GM20000 (cell line): ENCODE measurements at regions not wholly inside any gene's neighbourhood (a gene's known extent, or its start where the extent isn't known, plus 50 kb on each side); places are given as distances from the start of the nearest gene placed in this dataset.

ENCODE experiments used
- DNase-seq: peaks from one replicate; pipeline ENCODE4 v3.0.0; 2012; ENCODE audit warnings: low spot score
- CTCF ChIP-seq: IDR thresholded peaks from 2 replicates; pipeline ENCODE4 v1.5.1; 2012; ENCODE audit warnings: mild to moderate bottlenecking, control low read depth; ENCODE audit errors: extremely low read depth, missing control alignments

- TF ChIP-seq CTCF, result no peak
Measured at GRCh38 chr12:58233886-58234285, 292.5 kb downstream of the ATP23 start.

GRCh38 chr12:58238411-58238810, 297.0 kb downstream of the ATP23 start:
- no peak for TF ChIP-seq CTCF
- DNase-seq, result no peak

More at GRCh38 chr12:58233886-58234285, 292.5 kb downstream of the ATP23 start:
- DNase-seq, result no peak

DNA sequence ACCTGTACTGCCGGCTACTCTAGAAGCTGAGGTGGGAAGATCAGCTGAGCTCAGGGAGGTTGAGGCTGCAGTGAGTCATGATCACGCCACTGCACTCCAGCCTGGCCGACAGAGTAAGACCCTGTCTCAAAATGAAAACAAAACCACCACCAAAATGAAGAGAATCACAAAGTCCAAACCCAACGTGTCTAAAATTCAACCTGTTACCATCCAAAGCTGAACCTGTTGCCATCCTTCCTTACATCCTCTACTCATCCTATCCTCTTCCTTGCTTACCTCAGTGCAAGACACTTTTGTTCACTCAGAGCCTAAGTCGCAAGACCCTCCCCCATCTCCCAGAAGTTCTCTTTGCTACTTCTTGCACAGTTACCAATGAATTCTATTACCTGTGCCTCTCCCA, 299.7 kb downstream of the ATP23 start:
- no peak for DNase-seq
- TF ChIP-seq CTCF, result no peak

DNA sequence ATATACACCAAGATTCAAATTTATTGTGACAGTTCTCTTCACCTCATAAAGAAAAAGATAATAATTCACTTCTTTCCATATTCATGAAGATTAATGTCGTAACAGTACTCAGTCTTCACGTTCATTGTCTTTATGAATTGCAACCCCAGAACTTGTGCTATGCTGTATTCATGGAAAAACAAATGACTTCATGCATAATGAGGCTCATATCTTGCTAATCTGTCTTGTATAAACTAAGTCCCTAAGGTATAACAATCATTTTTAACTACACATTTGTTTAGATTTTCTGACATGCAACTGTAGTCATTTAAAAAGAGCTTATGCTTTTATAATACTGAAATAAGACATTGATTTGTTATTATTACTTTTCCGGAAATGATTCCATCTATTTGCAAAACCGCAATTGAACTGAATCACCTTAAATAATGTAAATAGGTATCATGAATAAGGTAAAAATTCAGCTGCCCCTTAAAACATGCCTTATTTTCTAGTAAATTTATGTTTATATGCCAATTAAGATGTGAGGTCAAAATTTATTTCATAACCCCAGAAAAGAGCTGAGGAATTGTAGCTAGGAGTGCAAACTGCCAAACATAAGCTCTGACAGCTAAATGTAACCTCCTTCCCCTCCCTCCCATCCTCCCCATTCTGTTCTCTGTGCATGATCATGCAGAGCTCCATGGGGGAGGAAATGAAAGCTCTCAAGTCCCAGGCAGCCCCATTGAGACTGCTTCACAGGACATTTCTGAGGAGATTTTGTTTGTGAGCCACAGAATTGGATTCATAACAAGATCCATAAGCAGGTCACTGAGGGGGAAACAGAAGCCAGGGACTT, 301.6 kb downstream of the ATP23 start:
- TF ChIP-seq CTCF, result no peak
- no peak for DNase-seq

DNA sequence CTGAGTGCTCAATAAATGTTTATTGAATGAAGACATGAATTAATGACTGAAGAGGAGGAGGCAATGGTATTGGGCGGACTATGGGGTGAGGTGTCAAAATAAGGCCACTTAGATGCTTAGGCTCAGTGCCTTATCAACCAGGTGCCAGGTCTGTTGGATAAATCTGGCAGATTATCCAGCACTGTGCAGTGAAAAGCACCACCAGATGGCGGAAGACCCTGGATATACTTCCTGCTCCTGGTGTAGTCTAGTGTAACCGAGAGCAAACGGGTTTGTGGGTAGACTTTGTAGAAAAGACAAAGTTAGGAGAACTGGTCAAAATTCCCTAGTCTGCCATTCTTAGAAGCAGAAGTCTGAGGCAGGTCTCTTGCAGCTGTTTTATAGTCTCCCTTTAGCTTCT, 306.3 kb downstream of the ATP23 start:
- no peak for TF ChIP-seq CTCF
- DNase-seq, result no peak

GRCh38 chr12:58248599-58248998, 307.2 kb downstream of the ATP23 start:
- no peak for TF ChIP-seq CTCF
- DNase-seq, result no peak

DNA sequence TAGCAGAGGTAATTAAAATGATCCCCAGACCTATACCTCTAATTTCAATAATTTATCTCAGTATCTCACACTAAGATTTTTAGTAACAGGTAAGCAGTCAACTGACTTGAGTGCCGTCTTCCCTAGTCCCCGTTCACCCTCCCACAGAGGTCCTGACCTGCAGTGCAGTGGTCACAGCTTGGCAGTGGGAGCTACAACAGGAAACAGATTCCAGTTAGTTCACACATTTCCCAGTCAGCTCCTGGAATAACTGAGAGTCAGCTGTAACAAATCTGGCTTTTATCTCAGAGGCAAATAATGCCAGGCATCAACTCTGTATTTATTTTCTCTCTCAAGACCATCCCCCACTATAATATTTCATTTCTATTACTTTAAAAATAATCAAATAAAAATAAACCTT, 308.2 kb downstream of the ATP23 start:
- DNase-seq, result no peak

More for the DNA sequence above, 308.2 kb downstream of the ATP23 start:
- no peak for TF ChIP-seq CTCF
